H1 (cell line): ENCODE measurements at regions not wholly inside any gene's neighbourhood (a gene's known extent, or its start where the extent isn't known, plus 50 kb on each side); places are given as distances from the start of the nearest gene placed in this dataset.

Experiments
- CTCF ChIA-PET: fragments of 300-600 bp; sonication (Branson Sonifier 250); formaldehyde crosslinking; loops from one replicate; lab custom pipeline; 2021; ENCODE audit not compliant: partially characterized antibody; lab: Charles Lee
- POLR2A ChIA-PET: fragments of 300-600 bp; sonication (Branson Sonifier 250); formaldehyde crosslinking; loops from one replicate; lab custom pipeline; 2021; ENCODE audit warnings: inconsistent platforms; ENCODE audit not compliant: partially characterized antibody; lab: Charles Lee
- DNase-seq, 2 experiments: peaks; one replicate each; pipeline versions ENCODE4 v3.0.0 to v3.0.0-alpha.2; 2010 to 2022; ENCODE audit warnings: low spot score in 2 of 2, low read depth in 1 of 2, mixed read lengths in 1 of 2
- FAIRE-seq: peaks from 2 replicates; lab custom pipeline; 2011; peaks lifted over from hg19 to GRCh38; lab: Jason Lieb, UNC
- H2AFZ ChIP-seq: 2 replicates; pipeline ENCODE4 v1.8.1; 2012; ENCODE audit warnings: low read length, inconsistent platforms
- H2AK5ac ChIP-seq: 2 replicates; pipeline ENCODE4 v1.6.1; 2013; ENCODE audit warnings: low read depth, low read length
- H2BK120ac ChIP-seq: replicated peaks from 2 replicates; pipeline ENCODE3; 2013; ENCODE audit warnings: low read depth, low read length, inconsistent platforms
- H2BK12ac ChIP-seq: 2 replicates; pipeline ENCODE4 v1.6.1; 2013; ENCODE audit warnings: low read depth, low read length
- H2BK15ac ChIP-seq: 2 replicates; pipeline ENCODE4 v1.6.1; 2013; ENCODE audit warnings: low read length
- H2BK20ac ChIP-seq: 2 replicates; pipeline ENCODE4 v1.6.1; 2013; ENCODE audit warnings: low read length
- H2BK5ac ChIP-seq: 2 replicates; pipeline ENCODE4 v1.6.1; 2013; ENCODE audit warnings: low read depth, low read length
- H3K14ac ChIP-seq: 2 replicates; pipeline ENCODE4 v1.6.1; 2013; ENCODE audit warnings: inconsistent platforms; ENCODE audit not compliant: insufficient read length
- H3K18ac ChIP-seq: 2 replicates; pipeline ENCODE4 v1.6.1; 2013; ENCODE audit warnings: low read length; ENCODE audit errors: extremely low read depth
- H3K23ac ChIP-seq: 2 replicates; pipeline ENCODE4 v1.6.1; 2013; ENCODE audit warnings: inconsistent platforms; ENCODE audit not compliant: insufficient read length
- H3K23me2 ChIP-seq: 2 replicates; pipeline ENCODE4 v1.6.1; 2013; ENCODE audit warnings: low read depth, low read length
- H3K27ac ChIP-seq: 2 replicates; pipeline ENCODE4 v1.6.1; 2011; ENCODE audit warnings: low read depth, low read length, inconsistent platforms
- H3K27me3 ChIP-seq, 4 experiments: replicated peaks in 1 of 4; 1 replicate in 1 of 4; 2 replicates in 3 of 4; pipeline versions ENCODE4 v1.6.1 to v1.8.1; 2011 to 2013; ENCODE audit warnings: low read length in 3 of 4, mild to moderate bottlenecking in 3 of 4, inconsistent platforms in 2 of 4, mixed read lengths in 2 of 4, moderate library complexity in 1 of 4; ENCODE audit not compliant: control insufficient read depth in 3 of 4, insufficient read depth in 3 of 4; ENCODE audit errors: extremely low read depth in 1 of 4
- H3K36me3 ChIP-seq, 4 experiments: 2 replicates each; pipeline versions ENCODE4 v1.6.1 to v1.8.1; 2011 to 2013; ENCODE audit warnings: mild to moderate bottlenecking in 4 of 4, low read length in 3 of 4, moderate library complexity in 2 of 4, control low read depth in 1 of 4, inconsistent platforms in 1 of 4; ENCODE audit not compliant: insufficient read depth in 4 of 4, control insufficient read depth in 2 of 4
- H3K4ac ChIP-seq: replicated peaks from 2 replicates; pipeline ENCODE3; 2013; ENCODE audit warnings: low read length, low read depth, mixed read lengths, inconsistent platforms; ENCODE audit not compliant: insufficient read length
- H3K4me1 ChIP-seq, 4 experiments: replicated peaks in 1 of 4; 1 replicate in 1 of 4; 2 replicates in 3 of 4; pipeline versions ENCODE4 v1.6.1 to v1.8.1; 2011 to 2013; ENCODE audit warnings: low read length in 3 of 4, inconsistent platforms in 2 of 4, mixed read lengths in 1 of 4; ENCODE audit not compliant: insufficient read depth in 4 of 4, control insufficient read depth in 3 of 4
- H3K4me2 ChIP-seq, 2 experiments: 2 replicates each; pipeline versions ENCODE4 v1.6.1 to v1.8.1; 2011 to 2013; ENCODE audit warnings: low read depth in 2 of 2, low read length in 2 of 2, control low read depth in 1 of 2, inconsistent platforms in 1 of 2, mild to moderate bottlenecking in 1 of 2; ENCODE audit not compliant: insufficient read depth in 1 of 2
- H3K4me3 ChIP-seq, 4 experiments: fragments of 200-600, 300-600 bp in 1 of 4; sonication (generic), shearing (Covaris generic), sonication (Bioruptor Twin) in 1 of 4; 2 replicates each; pipeline versions ENCODE4 v1.5.1 to v1.8.1; 2011 to 2016; ENCODE audit warnings: low read length in 4 of 4, low read depth in 3 of 4, control low read depth in 2 of 4, inconsistent platforms in 2 of 4, mild to moderate bottlenecking in 2 of 4, mixed read lengths in 1 of 4, moderate library complexity in 1 of 4; ENCODE audit not compliant: insufficient read depth in 2 of 4; ENCODE audit errors: extremely low read depth in 1 of 4
- H3K56ac ChIP-seq: replicated peaks from 2 replicates; pipeline ENCODE3; 2013; ENCODE audit warnings: low read depth, mild to moderate bottlenecking, mixed read lengths, low read length, inconsistent platforms; ENCODE audit not compliant: insufficient read length
- H3K79me1 ChIP-seq: 2 replicates; pipeline ENCODE4 v1.6.1; 2013; ENCODE audit warnings: low read depth, low read length, control low read depth
- H3K79me2 ChIP-seq, 2 experiments: 2 replicates each; pipeline versions ENCODE4 v1.6.1 to v1.8.1; 2012 to 2013; ENCODE audit warnings: low read length in 2 of 2, mild to moderate bottlenecking in 2 of 2, inconsistent platforms in 1 of 2; ENCODE audit not compliant: insufficient read depth in 2 of 2, control insufficient read depth in 1 of 2
- H3K9ac ChIP-seq, 4 experiments: replicated peaks in 1 of 4; 1 replicate in 1 of 4; 2 replicates in 3 of 4; pipeline versions ENCODE4 v1.6.1 to v1.8.1; 2011 to 2013; ENCODE audit warnings: low read depth in 3 of 4, low read length in 3 of 4, control low read depth in 2 of 4, mild to moderate bottlenecking in 2 of 4, moderate library complexity in 2 of 4, inconsistent platforms in 1 of 4; ENCODE audit errors: extremely low read depth in 1 of 4
- H3K9me3 ChIP-seq, 2 experiments: 2 replicates each; pipeline versions ENCODE4 v1.6.1 to v1.8.1; 2012 to 2013; ENCODE audit warnings: mild to moderate bottlenecking in 2 of 2, moderate library complexity in 2 of 2, control low read depth in 1 of 2, inconsistent platforms in 1 of 2, low read depth in 1 of 2, low read length in 1 of 2, mixed read lengths in 1 of 2; ENCODE audit not compliant: insufficient read depth in 2 of 2
- H4K20me1 ChIP-seq, 2 experiments: replicated peaks in 1 of 2; 2 replicates each; pipeline versions ENCODE3 to v1.8.1; 2011 to 2013; ENCODE audit warnings: inconsistent platforms in 2 of 2, low read length in 2 of 2, mild to moderate bottlenecking in 1 of 2; ENCODE audit not compliant: insufficient read depth in 2 of 2, control insufficient read depth in 1 of 2
- H4K5ac ChIP-seq: 2 replicates; pipeline ENCODE4 v1.6.1; 2013; ENCODE audit warnings: low read length, low read depth, mixed read lengths, inconsistent platforms; ENCODE audit not compliant: insufficient read length
- H4K8ac ChIP-seq: 2 replicates; pipeline ENCODE4 v1.8.0; 2013; ENCODE audit warnings: mild to moderate bottlenecking, moderate library complexity, low read length, inconsistent platforms; ENCODE audit not compliant: insufficient read depth; ENCODE audit errors: extremely low read depth
- H4K91ac ChIP-seq: replicated peaks from 2 replicates; pipeline ENCODE3; 2013; ENCODE audit warnings: low read length, mixed read lengths, inconsistent platforms; ENCODE audit not compliant: insufficient read length
- CEBPB ChIP-seq: IDR thresholded peaks from 2 replicates; pipeline ENCODE4 v1.6.1; 2012; ENCODE audit warnings: low read depth, low read length
- EGR1 ChIP-seq: IDR thresholded peaks from 2 replicates; pipeline ENCODE4 v1.6.1; 2011; ENCODE audit warnings: low read depth, low read length, borderline replicate concordance
- FOSL1 ChIP-seq: IDR thresholded peaks from 2 replicates; pipeline ENCODE4 v1.6.1; 2011; ENCODE audit warnings: mild to moderate bottlenecking, low read depth, low read length, moderate library complexity; ENCODE audit not compliant: insufficient read depth
- JUND ChIP-seq: IDR thresholded peaks from 2 replicates; pipeline ENCODE4 v1.6.1; 2011; ENCODE audit warnings: mild to moderate bottlenecking, improper control_type of control experiment, low read length
- KDM1A ChIP-seq: fragments of 200-600, 300-600 bp; sonication (generic); IDR thresholded peaks from 2 replicates; pipeline ENCODE4 v1.7.1; 2016; ENCODE audit warnings: mild to moderate bottlenecking, low read length, borderline replicate concordance
- RBBP5 ChIP-seq: IDR thresholded peaks from 2 replicates; pipeline ENCODE4 v1.7.1; 2012; ENCODE audit warnings: low read depth, mild to moderate bottlenecking, inconsistent platforms, low read length, moderate library complexity, borderline replicate concordance
- TEAD4 ChIP-seq: IDR thresholded peaks from 2 replicates; pipeline ENCODE4 v1.6.1; 2012; ENCODE audit warnings: low read depth, low read length, inconsistent platforms, mixed read lengths
- WGBS, 2 experiments: shearing (Covaris generic) in 1 of 2; methylation state at CpG; one replicate each; pipeline versions ENCODE4 v1.1.6 to v1.1.7; 2013 to 2015; ENCODE audit warnings: low lambda C conversion rate in 2 of 2, mixed read lengths in 2 of 2, inconsistent platforms in 1 of 2, low coverage in 1 of 2, missing lambda C conversion rate in 1 of 2; ENCODE audit not compliant: insufficient replicate concordance in 2 of 2, insufficient coverage in 1 of 2, insufficient read length in 1 of 2; ENCODE audit errors: extremely low coverage in 1 of 2, missing lambda C conversion rate in 1 of 2; 5-methylcytosine and 5-hydroxymethylcytosine counted together

- no peak overlapping the region for H4K5ac ChIP-seq
- no peak overlapping the region for H2AFZ ChIP-seq
- H2BK20ac ChIP-seq = no peak overlapping the region
- ChIA-PET POLR2A (no interaction called here), CTCF (interaction anchor here (0.5 to 2.1 kb wide), 3 partner anchors 9 to 63 kb away, joined by 3 to 5 read pairs (median 5); no protein-coding TSS in a partner anchor)
- DNase-seq (no peak), FAIRE-seq (no peak)
- H3K9ac ChIP-seq = no peak overlapping the region
- H2BK15ac ChIP-seq = no peak overlapping the region
- no peak overlapping the region for H4K8ac ChIP-seq
- no peak overlapping the region for H2BK12ac ChIP-seq
- no peaks in the 10 kb centered on the region for H3K79me2 ChIP-seq
- H2BK5ac ChIP-seq = no peak overlapping the region
- no peak overlapping the region for H3K4me2 ChIP-seq
- H3K23ac ChIP-seq = no peak overlapping the region
- TF ChIP-seq RBBP5 (no peak), CEBPB (no peak), JUND (no peak), KDM1A (no peak), TEAD4 (no peak), EGR1 (no peak), FOSL1 (no peak)
- 93% methylated on average over 4 of the region's 4 CpGs; no CpG with 5 or more reads in 1 of the 2 experiments for WGBS, 2 experiments
- no peak overlapping the region for H3K4ac ChIP-seq
- no peak overlapping the region for H3K56ac ChIP-seq
- no peaks in the 10 kb centered on the region for H3K27me3 ChIP-seq
- H3K9me3 ChIP-seq = no peaks in the 10 kb centered on the region
- no peak overlapping the region for H2AK5ac ChIP-seq
- H3K18ac ChIP-seq = no peak overlapping the region
- no peak overlapping the region for H3K4me3 ChIP-seq
- H3K4me1 ChIP-seq = 0 out of 7 replicates have a peak, but pooled peaks cover 0 to under 1% (median 0%) of the 10 kb centered on the region in 4 experiments
- H3K36me3 ChIP-seq = no peaks in the 10 kb centered on the region
- no peaks in the 10 kb centered on the region for H4K20me1 ChIP-seq
- no peak overlapping the region for H3K14ac ChIP-seq
- H4K91ac ChIP-seq = no peak overlapping the region
- H2BK120ac ChIP-seq = no peak overlapping the region
- no peak overlapping the region for H3K27ac ChIP-seq
- H3K79me1 ChIP-seq = no peaks in the 10 kb centered on the region
- no peaks in the 10 kb centered on the region for H3K23me2 ChIP-seq
Observed at GRCh38 chr12:59079472-59079871, 159.2 kb upstream of the LRIG3 start.
